Cardiac septum (tissue), 1 donor: ENCODE measurements at regions not wholly inside any gene's neighbourhood (a gene's known extent, or its start where the extent isn't known, plus 50 kb on each side); places are given as distances from the start of the nearest gene placed in this dataset.

Experiments used
- DNase-seq: peaks from one replicate; pipeline ENCODE4 v3.0.0-alpha.2; 2020; ENCODE audit warnings: low spot score
- intact Hi-C: fragments of 100-400 bp; cut with DNase I; formaldehyde crosslinking; loops from one replicate; pipeline ENCODE4 v1.14.0; 2022
- donor health status: DM: no; HTN: no; CAD: no.

GRCh38 chr18:24763765-24764513, 303.5 kb downstream of the HRH4 start:
- intact Hi-C loops: no loop called here
- no peak for DNase-seq

DNA sequence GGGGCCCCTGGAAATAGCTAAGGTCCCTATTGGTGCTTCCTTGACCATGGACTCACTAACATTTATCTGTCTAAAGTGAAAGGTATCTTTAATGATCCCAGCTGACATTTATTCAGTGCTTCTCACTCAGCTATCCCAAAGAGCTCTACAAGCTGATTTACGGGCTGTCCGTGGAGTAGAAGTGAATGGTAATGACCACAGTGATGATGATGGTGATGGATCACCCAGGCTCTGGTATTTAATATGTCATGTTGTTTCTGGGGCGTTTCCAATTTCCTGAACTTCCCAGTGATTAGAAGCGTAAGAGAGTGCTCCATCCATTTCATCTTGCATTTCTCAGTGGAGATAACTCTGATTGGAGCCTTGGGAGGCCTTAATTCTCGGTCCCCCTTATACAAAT, 304.3 kb downstream of the HRH4 start:
- no peak for DNase-seq
- intact Hi-C loops: no loop called here

GRCh38 chr18:24766376-24766775, 305.9 kb downstream of the HRH4 start:
- no peak for DNase-seq
- intact Hi-C loops: no loop called here

- intact Hi-C loops: no loop called here
- no peak for DNase-seq
Measured at GRCh38 chr18:24770311-24771024, 310.0 kb downstream of the HRH4 start.

GRCh38 chr18:24771300-24771699, 310.9 kb downstream of the HRH4 start:
- no peak for DNase-seq
- intact Hi-C loops: no loop called here

- DNase-seq: no peak
- intact Hi-C loops: no loop called here
Measured at GRCh38 chr18:24773101-24773500, 312.7 kb downstream of the HRH4 start.

DNA sequence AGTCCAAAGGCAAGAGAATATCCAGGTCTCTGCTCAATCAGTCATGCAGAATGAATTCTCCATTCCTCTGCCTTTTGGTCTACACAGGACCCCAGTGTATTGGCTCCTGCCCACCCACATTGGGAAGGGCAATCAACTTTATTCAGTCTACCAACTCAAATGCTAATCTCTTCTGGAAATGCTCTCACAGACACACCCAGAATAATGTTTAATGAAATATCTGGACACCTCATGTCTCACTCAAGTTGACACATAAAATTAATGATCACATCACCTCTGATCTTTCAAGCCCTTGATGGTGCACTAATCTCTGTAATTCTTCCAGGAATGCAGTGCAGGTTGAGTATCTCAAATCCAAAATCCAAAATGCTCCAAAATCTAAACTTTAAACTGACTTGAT, 315.6 kb downstream of the HRH4 start:
- intact Hi-C loops: no loop called here
- DNase-seq: no peak

DNA sequence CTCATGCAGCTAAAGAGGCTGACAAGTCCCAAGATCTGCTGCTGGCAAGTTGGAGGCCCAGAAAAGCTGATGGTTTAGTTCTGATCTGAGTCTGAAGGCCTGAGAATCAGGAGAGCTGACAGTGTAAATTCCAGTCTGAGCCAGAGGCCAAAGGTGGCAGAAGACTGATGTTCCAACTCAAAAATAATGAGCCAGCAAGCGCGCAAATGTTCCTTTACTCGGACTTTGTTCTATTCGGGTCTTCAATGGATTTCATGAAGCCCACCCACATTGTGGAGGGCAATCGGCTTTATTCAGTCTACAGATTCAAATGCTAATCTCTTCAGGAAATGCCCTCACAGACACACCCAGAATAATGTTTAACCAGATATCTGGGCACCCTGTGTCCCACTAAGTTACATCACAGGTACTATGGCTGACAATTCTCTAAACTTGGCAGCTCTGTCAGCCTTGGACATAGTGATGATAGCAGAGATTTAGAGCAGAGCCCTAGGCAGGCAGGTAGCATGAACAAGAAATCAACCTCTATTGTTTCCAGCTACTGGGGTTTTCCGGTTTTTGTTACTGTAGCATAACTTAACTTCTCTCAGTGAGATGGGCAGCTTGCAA, 318.5 kb downstream of the HRH4 start:
- intact Hi-C loops: no loop called here
- no peak for DNase-seq

DNA sequence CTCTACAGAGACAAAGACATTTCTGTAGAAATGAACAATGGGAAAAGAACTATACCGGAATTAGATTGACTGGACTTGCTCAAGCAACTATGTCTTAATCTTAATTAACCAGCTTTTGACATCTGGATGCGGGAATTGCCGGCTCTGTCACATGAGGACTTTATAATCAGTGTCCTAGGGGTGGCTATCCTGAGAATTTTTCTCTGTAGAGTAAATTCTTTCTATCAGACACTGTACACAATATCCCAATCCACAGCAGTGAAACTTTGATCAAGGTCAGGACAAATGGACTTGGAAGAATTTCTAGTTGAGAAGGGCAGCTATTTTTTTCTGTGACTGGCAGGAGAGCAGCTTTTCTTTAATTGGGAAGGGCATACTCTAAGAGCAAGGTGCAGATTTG, 322.1 kb downstream of the HRH4 start:
- no peak for DNase-seq
- intact Hi-C loops: no loop called here

DNA sequence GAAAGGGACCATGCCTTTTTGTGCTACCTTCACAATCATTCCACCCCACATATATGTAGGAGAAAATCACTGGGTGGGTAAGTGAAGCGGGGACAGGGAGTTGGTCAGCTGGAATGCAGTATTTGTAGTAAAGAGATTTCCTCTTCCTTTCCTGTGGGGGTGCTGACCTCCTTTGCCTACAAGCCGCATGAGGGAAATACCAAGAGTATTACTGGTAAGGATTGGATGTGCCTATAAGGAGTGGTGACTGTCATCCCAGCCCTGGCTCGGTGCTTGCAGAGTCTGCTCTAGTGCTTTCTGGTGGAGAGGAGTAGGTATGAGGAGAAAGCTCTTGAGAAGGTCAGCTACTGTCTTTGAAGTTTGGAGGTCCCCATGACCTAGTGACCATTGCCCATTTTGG, 324.6 kb downstream of the HRH4 start:
- DNase-seq: no peak
- intact Hi-C loops: no loop called here

DNA sequence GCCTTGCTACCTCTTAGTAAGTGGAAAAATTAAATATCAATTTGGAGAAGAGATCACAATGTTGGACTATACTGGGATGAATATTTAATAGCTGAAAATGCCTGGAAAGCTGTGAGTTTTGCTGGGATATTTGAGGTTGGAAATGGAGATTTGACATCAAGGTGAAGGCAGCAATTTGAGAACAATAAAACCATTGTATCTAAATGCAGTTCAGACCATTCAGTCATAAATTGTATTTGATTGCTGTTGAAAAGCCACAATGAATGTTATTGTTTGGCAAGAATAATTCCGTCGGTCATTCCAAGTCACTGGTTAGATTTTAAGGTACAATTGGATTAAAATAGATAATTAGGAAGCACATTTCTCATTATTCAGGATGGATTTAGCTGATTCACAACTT, 325.6 kb downstream of the HRH4 start:
- intact Hi-C loops: no loop called here
- no peak for DNase-seq

GRCh38 chr18:24790347-24790746, 329.9 kb downstream of the HRH4 start:
- intact Hi-C loops: no loop called here
- DNase-seq: no peak

GRCh38 chr18:24791751-24792545, 331.5 kb downstream of the HRH4 start:
- intact Hi-C loops: no loop called here
- no peak for DNase-seq

GRCh38 chr18:24793742-24794141, 333.3 kb downstream of the HRH4 start:
- no peak for DNase-seq
- intact Hi-C loops: no loop called here

DNA sequence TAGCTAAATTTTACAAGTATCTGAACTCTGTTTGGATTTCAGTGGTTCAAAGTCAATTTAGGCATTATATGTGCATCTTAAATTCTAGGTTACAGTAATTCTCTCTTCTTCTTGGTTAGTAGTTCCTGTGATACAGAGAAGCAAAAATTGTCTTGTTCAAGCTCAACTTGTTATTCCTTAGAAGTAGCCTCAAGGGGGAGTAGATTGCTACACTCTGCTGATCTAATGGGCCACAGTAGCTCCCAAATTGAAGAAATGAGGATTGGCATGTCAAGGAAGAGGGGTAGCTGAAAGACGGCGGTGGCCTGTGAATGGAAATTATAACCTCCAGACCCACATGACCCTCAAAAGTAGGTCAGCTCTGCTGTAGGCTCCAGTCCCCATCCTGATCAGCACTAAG, 334.7 kb downstream of the HRH4 start:
- no peak for DNase-seq
- intact Hi-C loops: no loop called here

DNA sequence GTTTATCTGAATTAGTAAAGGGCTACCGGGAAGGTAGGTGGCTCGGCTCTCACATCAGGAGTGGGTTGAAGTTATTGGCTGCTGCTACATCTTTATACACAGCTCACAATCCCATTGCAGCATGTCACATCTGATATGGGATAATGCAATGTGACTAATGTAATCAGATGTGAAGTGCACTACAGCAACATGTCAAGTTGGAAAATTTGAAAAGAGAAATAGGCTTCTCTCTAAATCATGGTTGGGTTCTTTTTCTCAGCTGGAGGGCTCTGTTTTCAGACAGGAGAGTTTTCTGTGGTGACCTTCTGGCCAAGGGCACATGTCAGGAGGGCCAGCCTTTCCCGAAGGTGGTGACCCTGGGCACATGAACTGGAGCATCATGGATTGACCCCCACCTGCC, 337.5 kb downstream of the HRH4 start:
- DNase-seq: no peak
- intact Hi-C loops: no loop called here

DNA sequence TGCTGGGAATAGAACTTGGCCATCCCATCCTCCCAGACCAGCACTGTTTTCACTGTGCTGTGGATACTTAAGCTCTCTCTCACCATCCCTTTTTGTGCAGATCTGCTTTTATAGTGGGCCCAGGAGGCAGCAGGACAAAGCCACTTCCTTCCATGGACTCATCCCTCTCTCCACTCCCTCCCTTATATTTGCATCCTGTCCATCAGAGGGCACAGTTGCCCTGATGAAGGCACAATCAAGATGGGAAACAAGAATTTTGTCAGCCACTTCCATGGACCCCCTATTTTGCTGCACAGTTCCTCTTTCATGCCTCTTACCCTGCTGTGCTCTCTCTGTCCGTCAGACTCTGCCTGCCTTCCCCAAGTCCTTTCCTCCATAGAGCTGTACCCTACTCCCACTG, 338.7 kb downstream of the HRH4 start:
- intact Hi-C loops: no loop called here
- DNase-seq: no peak

- DNase-seq: no peak
- intact Hi-C loops: no loop called here
Measured at GRCh38 chr18:24799720-24800119, 339.3 kb downstream of the HRH4 start.

DNA sequence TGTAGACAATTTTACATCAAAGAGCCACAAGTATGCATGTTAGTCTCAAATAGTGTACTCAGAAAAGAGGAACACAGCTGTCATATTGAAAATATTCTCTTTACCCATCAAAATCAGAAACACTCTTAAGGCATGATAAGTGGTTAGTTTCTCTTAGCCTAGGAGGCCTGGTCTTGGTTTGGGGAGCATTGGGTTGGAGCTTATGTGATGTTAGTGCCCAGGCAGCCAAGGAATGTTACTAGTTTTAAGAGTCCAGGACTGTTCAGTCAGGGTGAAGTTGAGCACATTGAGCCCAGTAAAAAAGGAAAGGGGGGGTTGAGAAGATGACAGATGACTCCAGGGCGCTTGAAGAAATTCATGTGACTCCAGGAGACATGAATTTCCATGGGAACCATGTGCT, 340.6 kb downstream of the HRH4 start:
- DNase-seq: no peak
- intact Hi-C loops: no loop called here

DNA sequence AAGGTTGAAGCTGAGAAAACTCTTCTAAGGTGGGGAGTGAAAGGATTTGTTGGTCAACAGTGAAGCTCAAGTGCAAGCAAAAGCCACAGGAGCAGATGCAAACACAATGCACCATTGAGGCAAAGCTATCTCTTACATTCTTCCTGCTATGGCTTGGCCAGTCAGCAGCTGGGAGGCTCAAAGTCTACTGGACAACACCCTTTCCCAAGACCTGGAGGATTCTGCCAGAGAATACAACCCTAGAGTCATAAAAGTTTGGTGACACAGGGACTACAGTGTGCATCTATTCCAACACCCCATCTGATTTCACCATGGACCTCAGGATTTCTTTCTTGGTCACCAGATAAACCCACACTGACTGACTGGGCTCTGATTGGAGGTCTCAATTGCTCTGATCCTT, 342.0 kb downstream of the HRH4 start:
- intact Hi-C loops: no loop called here
- DNase-seq: no peak
